ENCODE measurements at regions not wholly inside any gene's neighbourhood (a gene's known extent, or its start where the extent isn't known, plus 50 kb on each side); places are given as distances from the start of the nearest gene placed in this dataset.

GRCh38 chr18:60279391-60279790, 93.2 kb downstream of the MC4R start (continued):
- no peak for TF ChIP-seq ZNF318 (CRISPR knock-in tag; IDR thresholded peaks at IDR 0.05)

GRCh38 chr18:60277855-60278480, 94.6 kb downstream of the MC4R start:
- H3K9me3 ChIP-seq (ENCODE audit: low read length): peaks cover under 1% of the 10 kb centered on the region; the same call in 1 of the 2 replicates
- H4K20me1 ChIP-seq (ENCODE audit: insufficient read depth, low read length): no peaks in the 10 kb centered on the region
- H3K4me3 ChIP-seq (replicated peaks in 1 of 3; ENCODE audit: insufficient read depth in 1 of 3, low read depth in 2 of 3, low read length in 3 of 3): no peak overlapping the region
- ChIA-PET CTCF (ENCODE audit: low intra/inter-chr PET ratio, low total read pairs) (no interaction called here), POLR2A (no interaction called here)
- in situ Hi-C loops (cut with HindIII; ENCODE audit: extremely low pct_ligation_motif_present, low pct_unique_long_range_greater_than_20kb): no loop called here
- no peaks in the 10 kb centered on the region for H3K4me1 ChIP-seq (ENCODE audit: insufficient read depth, low read length)
- BruUV-seq (replicated peaks): no TSS peak
- ATAC-seq (no peak), DNase-seq (ENCODE audit: low spot score) (no peak), FAIRE-seq (no peak)
- no peak overlapping the region for H3K9ac ChIP-seq (ENCODE audit: insufficient read depth, low read depth, low read length)
- WGBS (ENCODE audit: low lambda C conversion rate): 0% methylated on average over 4 of the region's 4 CpGs
- no peaks in the 10 kb centered on the region for H3K79me2 ChIP-seq (ENCODE audit: insufficient read depth, low read length)
- H3K36me3 ChIP-seq (replicated peaks in 1 of 2; ENCODE audit: control insufficient read depth in 1 of 2, insufficient read depth in 2 of 2, low read length in 2 of 2): no peaks in the 10 kb centered on the region
- intact Hi-C loops (cut with micrococcal nuclease; ENCODE audit: unreplicated experiment): no loop called here
- no peak overlapping the region for H2AFZ ChIP-seq (ENCODE audit: low read length)
- no peaks in the 10 kb centered on the region for H3K27me3 ChIP-seq (ENCODE audit: control insufficient read depth in 1 of 2, insufficient read depth in 2 of 2, low read length in 2 of 2)
- no peak overlapping the region for H3K27ac ChIP-seq (ENCODE audit: extremely low read length, insufficient read depth, low read length)
- no peak overlapping the region for H3K4me2 ChIP-seq (ENCODE audit: low read depth, low read length)
- TF ChIP-seq FLYWCH1 (CRISPR knock-in tag; IDR thresholded peaks at IDR 0.05): no peak
- TF ChIP-seq ZNF619 (CRISPR knock-in tag; IDR thresholded peaks at IDR 0.05): no peak
- no peak for TF ChIP-seq NCOR1 (IDR thresholded peaks at IDR 0.05; ENCODE audit: borderline replicate concordance, low read length)
- TF ChIP-seq TBP (CRISPR knock-in tag; IDR thresholded peaks at IDR 0.05): no peak
- TF ChIP-seq MED13 (CRISPR knock-in tag; IDR thresholded peaks at IDR 0.05): no peak
- TF ChIP-seq ZNF609 (CRISPR knock-in tag; IDR thresholded peaks at IDR 0.05; ENCODE audit: borderline replicate concordance): no peak
- TF ChIP-seq GTF2F1 (IDR thresholded peaks at IDR 0.05; ENCODE audit: low read length): no peak
- TF ChIP-seq ZNF615 (CRISPR knock-in tag; IDR thresholded peaks at IDR 0.05; ENCODE audit: borderline replicate concordance): no peak
